Upper lobe of right lung (tissue), 1 donor: ENCODE measurements at regions not wholly inside any gene's neighbourhood (a gene's known extent, or its start where the extent isn't known, plus 50 kb on each side); places are given as distances from the start of the nearest gene placed in this dataset.

Experiments
- ATAC-seq: fragments of 200-7000 bp; cut with Tn5 transposase; one replicate; pipeline ENCODE4 v1.9.1; 2020; ENCODE audit warnings: mild to moderate bottlenecking, moderate library complexity
- DNase-seq: peaks from one replicate; pipeline ENCODE4 v3.0.0-alpha.2; 2020
- H3K27ac ChIP-seq: fragments of 200-600 bp; one replicate; pipeline ENCODE4 v1.8.0; 2022
- H3K27me3 ChIP-seq: fragments of 200-600 bp; one replicate; pipeline ENCODE4 v1.8.0; 2022; ENCODE audit warnings: mild to moderate bottlenecking
- H3K36me3 ChIP-seq: fragments of 200-600 bp; one replicate; pipeline ENCODE4 v1.8.0; 2022
- H3K4me1 ChIP-seq: fragments of 200-600 bp; one replicate; pipeline ENCODE4 v1.8.0; 2022
- H3K4me3 ChIP-seq: fragments of 200-600 bp; one replicate; pipeline ENCODE4 v1.8.0; 2022; ENCODE audit warnings: mild to moderate bottlenecking
- H3K9me3 ChIP-seq: fragments of 200-600 bp; one replicate; pipeline ENCODE4 v1.8.0; 2022
- intact Hi-C: fragments of 100-400 bp; cut with DNase I; formaldehyde crosslinking; loops from one replicate; pipeline ENCODE4 v1.11.0; 2022
- TF ChIP-seq, protein P1 (sequence below): fragments of 200-600 bp; IDR thresholded peaks from one replicate; pipeline ENCODE4 v1.8.0; 2022; ENCODE audit warnings: antibody characterized with exemption
- donor health status: DM: no; HTN: yes; CAD: no; lungs with severe emphysema.

DNA sequence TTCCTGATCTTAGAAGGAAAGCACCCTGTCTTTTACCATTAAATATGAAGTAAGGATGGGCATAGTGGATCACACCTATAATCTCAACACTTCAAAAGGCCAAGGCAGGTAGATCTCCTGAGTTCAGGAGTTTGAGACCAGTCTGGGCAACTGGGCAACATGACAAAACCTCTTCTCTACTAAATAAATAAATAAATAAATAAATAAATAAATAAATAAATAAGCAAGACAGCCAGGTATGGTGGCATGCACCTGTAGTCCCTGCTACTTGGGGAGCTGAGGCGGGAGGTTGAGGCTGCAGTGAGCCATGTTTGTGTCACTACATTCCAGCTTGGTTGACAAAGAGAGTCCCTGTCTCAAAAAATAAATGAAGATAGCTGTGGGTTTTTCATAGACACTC, 313.1 kb downstream of the RPS24 start:
- H3K9me3 ChIP-seq, result no peaks in the 10 kb centered on the region
- no peaks in the 10 kb centered on the region for H3K36me3 ChIP-seq
- no peaks in the 10 kb centered on the region for H3K27me3 ChIP-seq
- DNase-seq (peak; percentile 3), ATAC-seq (no peak)
- H3K4me1 ChIP-seq, result no peaks in the 10 kb centered on the region
- TF ChIP-seq, protein P1, sequence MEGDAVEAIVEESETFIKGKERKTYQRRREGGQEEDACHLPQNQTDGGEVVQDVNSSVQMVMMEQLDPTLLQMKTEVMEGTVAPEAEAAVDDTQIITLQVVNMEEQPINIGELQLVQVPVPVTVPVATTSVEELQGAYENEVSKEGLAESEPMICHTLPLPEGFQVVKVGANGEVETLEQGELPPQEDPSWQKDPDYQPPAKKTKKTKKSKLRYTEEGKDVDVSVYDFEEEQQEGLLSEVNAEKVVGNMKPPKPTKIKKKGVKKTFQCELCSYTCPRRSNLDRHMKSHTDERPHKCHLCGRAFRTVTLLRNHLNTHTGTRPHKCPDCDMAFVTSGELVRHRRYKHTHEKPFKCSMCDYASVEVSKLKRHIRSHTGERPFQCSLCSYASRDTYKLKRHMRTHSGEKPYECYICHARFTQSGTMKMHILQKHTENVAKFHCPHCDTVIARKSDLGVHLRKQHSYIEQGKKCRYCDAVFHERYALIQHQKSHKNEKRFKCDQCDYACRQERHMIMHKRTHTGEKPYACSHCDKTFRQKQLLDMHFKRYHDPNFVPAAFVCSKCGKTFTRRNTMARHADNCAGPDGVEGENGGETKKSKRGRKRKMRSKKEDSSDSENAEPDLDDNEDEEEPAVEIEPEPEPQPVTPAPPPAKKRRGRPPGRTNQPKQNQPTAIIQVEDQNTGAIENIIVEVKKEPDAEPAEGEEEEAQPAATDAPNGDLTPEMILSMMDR, result no peak
- no peak overlapping the region for H3K27ac ChIP-seq
- no peak overlapping the region for H3K4me3 ChIP-seq
- intact Hi-C loops, result no loop called here

DNA sequence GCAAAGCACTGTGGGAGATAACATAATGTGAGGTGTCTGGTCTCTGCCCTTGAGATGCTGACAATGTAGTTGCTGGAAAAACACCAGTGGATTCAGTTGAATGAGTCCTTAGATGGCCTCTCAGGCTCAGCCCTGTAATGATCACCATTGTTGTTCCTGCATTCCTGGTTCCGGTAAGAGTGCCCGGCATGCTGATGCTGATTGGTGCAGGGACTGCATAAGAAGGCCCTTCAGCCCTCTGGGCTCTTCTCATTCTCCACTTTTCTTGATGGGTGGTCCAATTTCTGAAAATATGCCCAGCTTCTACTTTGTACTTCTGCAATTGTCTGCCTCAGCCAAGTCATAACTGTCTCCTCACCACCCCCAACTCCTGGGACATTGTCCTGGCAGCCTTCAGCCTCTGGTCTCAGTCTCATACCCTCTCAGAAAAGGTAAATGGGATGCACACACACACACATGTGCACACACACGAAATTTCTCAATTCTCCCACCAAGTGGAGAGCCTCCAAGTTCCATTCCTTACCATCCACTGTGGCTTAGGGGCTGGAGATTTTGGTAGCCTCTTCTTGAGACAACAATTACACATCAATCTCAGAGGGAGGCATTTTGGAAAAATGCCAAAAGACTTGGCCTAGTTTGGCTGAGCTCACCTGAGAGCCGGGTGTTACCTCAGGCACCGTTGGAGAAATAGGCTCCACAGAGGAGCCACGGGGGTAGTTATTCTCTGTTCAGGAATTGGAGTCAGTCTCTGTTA, 314.9 kb downstream of the RPS24 start:
- H3K9me3 ChIP-seq, result no peaks in the 10 kb centered on the region
- ATAC-seq (no peak), DNase-seq (peak; percentile 6)
- H3K27me3 ChIP-seq, result no peaks in the 10 kb centered on the region
- no peaks in the 10 kb centered on the region for H3K4me1 ChIP-seq
- intact Hi-C loops, result no loop called here
- H3K36me3 ChIP-seq, result no peaks in the 10 kb centered on the region
- no peak overlapping the region for H3K4me3 ChIP-seq
- H3K27ac ChIP-seq, result no peak overlapping the region
- TF ChIP-seq, protein P1, result no peak

DNA sequence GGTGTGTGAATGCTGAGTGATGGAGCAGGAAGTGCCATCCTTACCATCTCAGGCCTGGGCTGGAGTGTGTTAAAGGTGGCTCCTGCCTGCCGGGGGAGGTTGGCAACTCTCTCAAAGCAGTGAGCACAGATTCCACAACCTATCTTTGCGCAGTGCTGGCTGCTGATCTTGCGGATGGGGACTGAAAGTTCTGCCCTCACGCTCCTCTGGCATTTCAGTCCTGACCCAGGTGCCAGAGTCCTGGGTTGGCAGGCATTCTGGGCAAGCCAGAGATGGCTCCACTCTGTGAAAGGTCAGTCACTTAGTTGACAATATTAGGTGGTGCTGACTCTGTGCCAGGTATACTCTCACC, 315.5 kb downstream of the RPS24 start:
- Histone ChIP-seq H3K27me3 (no peaks in the 10 kb centered on the region), H3K27ac (no peak overlapping the region), H3K4me1 (no peaks in the 10 kb centered on the region), H3K36me3 (no peaks in the 10 kb centered on the region), H3K4me3 (no peak overlapping the region), H3K9me3 (no peaks in the 10 kb centered on the region)
- ATAC-seq (no peak), DNase-seq (peak; percentile 26)
- intact Hi-C loops, result no loop called here
- TF ChIP-seq, protein P1, result no peak

DNA sequence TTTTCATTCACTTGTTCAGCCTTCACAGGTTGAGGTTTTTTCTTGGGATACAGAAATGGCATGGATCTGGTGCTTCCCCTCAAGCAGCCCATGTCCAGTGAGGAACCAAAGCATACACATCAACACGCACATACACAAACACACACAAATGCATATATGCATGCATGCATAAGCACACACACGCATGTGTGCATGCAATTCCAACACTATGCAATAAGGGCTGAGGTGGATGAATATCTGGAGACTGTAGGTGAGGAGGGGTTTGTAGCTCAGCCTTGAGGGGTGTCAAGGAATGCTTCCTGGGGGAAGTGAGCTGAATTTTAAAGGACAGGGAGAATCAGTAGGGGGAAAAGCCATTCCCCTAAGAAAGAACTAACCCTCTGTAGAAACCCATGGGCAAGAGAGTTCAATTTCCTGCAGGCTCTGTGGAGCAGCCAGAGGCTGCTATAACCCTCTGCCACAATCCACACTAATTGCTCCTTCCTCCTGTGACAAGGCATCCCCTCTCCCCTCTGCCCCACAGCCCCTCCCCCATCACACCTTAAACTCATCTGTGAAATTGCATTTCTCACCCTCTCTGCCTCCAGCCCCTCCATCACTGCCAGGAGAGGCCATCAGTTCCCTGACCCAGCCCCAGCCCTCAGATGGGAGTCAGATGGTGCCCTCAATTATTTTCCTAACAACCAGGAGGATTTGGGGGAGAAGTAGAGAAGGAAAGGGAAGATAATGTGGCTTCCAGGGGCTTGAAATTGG, 316.4 kb downstream of the RPS24 start:
- H3K27me3 ChIP-seq, result no peaks in the 10 kb centered on the region
- H3K4me3 ChIP-seq, result no peak overlapping the region
- ATAC-seq (no peak), DNase-seq (peak; percentile 6)
- H3K9me3 ChIP-seq, result no peaks in the 10 kb centered on the region
- no peaks in the 10 kb centered on the region for H3K36me3 ChIP-seq
- TF ChIP-seq, protein P1, result no peak
- H3K27ac ChIP-seq, result no peak overlapping the region
- no peaks in the 10 kb centered on the region for H3K4me1 ChIP-seq
- intact Hi-C loops, result no loop called here

DNA sequence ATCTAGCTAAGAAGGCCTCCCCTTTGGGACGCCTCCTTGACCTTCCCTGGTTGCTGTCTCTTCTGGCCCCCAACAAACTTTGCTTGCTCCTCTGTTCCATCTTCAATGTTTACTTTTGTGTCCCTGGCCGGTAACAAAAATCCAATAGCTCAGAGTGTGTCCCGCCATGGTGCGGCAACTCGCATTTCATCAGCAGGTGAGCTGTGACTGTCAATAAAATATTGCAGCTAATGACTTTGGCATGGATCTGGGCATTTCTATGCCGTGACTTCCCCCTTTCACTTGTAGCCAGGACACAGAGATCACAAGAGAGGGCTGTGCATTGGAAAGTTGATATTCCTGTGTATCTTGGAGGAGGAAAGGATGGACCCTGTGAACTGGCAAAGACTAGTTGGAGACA, 317.6 kb downstream of the RPS24 start:
- TF ChIP-seq, protein P1, result no peak
- no peak for ATAC-seq
- Histone ChIP-seq H3K4me3 (no peak overlapping the region), H3K4me1 (no peaks in the 10 kb centered on the region), H3K27ac (no peak overlapping the region), H3K9me3 (no peaks in the 10 kb centered on the region), H3K27me3 (no peaks in the 10 kb centered on the region), H3K36me3 (no peaks in the 10 kb centered on the region)
- intact Hi-C loops, result no loop called here
- DNase-seq, result peak; percentile 6
